T-helper 2 cell treated with Interferon-gamma antibody and Interleukin-4, amounts not matched to agents 5 μg/mL and 100 μg/mL, for 36 hours (primary cell): ENCODE measurements at regions not wholly inside any gene's neighbourhood (a gene's known extent, or its start where the extent isn't known, plus 50 kb on each side); places are given as distances from the start of the nearest gene placed in this dataset.
"Not testable (repeated sequence)": the region's sequence is repeated elsewhere in the genome, so short reads cannot be mapped to it uniquely, and the experiment has no call there.

Experiments used
- DNase-seq: peaks from one replicate; pipeline ENCODE4 v3.0.0; 2021; ENCODE audit warnings: low spot score
- H3K27ac Mint-ChIP-seq: one replicate; pipeline ENCODE4 v1.8.0; 2021; ENCODE audit warnings: mild to moderate bottlenecking, mixed read lengths
- H3K27me3 Mint-ChIP-seq: one replicate; pipeline ENCODE4 v1.8.0; 2021; ENCODE audit warnings: low read depth, mixed read lengths
- H3K36me3 Mint-ChIP-seq: one replicate; pipeline ENCODE4 v1.8.0; 2021; ENCODE audit warnings: low read depth, mixed read lengths
- H3K4me1 Mint-ChIP-seq: one replicate; pipeline ENCODE4 v1.8.0; 2021; ENCODE audit warnings: low read depth, mixed read lengths
- H3K4me3 Mint-ChIP-seq: one replicate; pipeline ENCODE4 v1.8.0; 2022; ENCODE audit warnings: mild to moderate bottlenecking, moderate library complexity, mixed read lengths
- H3K9me3 Mint-ChIP-seq: one replicate; pipeline ENCODE4 v1.8.0; 2021; ENCODE audit warnings: mixed read lengths

DNA sequence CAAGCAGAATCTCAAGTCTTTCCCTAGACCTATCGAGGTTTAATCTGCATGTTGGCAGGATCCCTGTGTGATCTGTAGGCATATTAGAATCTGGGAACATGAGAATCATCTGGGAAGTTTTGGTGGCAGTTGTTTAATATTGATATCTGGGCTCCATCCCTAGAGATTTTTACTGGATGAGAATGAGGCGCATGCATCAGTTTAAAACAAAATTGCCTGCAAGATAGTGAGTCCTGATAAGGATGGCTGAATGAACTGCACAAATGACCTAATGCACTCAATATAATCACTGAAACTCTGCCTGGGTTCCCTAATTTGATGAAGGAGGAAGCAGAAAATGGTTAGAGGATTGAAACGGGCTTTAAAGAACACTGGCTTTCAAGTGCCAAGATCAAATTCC lies 218.0 kb downstream of the FGFR2 start:
- no peaks in the 10 kb centered on the region for H3K36me3 Mint-ChIP-seq
- H3K4me1 Mint-ChIP-seq = no peaks in the 10 kb centered on the region
- DNase-seq = no peak
- peaks cover 9% of the 10 kb centered on the region for H3K9me3 Mint-ChIP-seq
- no peaks in the 10 kb centered on the region for H3K27me3 Mint-ChIP-seq
- no peak overlapping the region for H3K4me3 Mint-ChIP-seq
- no peak overlapping the region for H3K27ac Mint-ChIP-seq

DNA sequence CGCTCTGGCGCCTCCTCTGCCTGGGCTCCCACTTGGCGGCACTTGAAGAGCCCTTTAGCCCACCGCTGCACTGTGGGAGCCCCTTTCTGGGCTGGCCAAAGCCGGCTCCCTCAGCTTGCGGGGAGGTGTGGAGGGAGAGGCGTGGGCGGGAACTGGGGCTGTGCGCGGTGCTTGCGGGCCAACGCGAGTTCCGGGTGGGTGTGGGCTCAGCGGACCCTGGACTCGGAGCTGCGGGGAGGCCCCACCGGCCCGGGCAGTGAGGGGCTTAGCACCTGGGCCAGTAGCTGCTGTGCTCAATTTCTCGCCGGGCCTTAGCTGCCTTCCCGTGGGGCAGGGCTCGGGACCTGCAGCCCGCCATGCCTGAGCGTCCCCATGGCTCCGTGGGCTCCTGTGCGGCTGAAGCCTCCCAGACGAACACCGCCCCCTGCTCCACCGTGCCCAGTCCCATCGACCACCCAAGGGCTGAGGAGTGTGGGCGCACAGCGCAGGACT lies 216.2 kb downstream of the FGFR2 start:
- DNase-seq, H3K36me3 Mint-ChIP-seq, H3K9me3 Mint-ChIP-seq, H3K27me3 Mint-ChIP-seq, H3K4me3 Mint-ChIP-seq, H3K4me1 Mint-ChIP-seq, H3K27ac Mint-ChIP-seq: not testable (repeated sequence)

DNA sequence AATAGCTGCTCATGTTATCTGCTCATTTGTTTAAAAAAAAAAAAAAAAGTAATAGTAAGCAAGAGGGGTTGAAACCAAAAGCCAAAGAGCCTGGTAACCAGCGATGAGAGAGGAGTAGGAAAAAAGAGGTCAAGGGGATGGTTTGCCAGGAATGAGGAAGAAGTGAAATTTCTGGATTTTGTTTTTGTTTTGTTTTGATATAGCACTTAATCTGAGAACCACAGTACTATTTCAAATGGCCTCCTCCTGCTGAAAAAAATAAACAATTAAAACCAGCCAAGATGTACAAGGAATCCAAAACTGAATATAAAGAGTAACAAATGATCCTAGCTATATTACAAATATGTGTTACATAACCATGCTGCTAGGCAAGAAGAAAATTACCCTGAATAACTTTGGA lies 213.1 kb downstream of the FGFR2 start:
- no peak overlapping the region for H3K4me3 Mint-ChIP-seq
- DNase-seq = no peak
- no peaks in the 10 kb centered on the region for H3K27me3 Mint-ChIP-seq
- no peak overlapping the region for H3K27ac Mint-ChIP-seq
- H3K9me3 Mint-ChIP-seq = peaks cover 9% of the 10 kb centered on the region
- no peaks in the 10 kb centered on the region for H3K36me3 Mint-ChIP-seq
- no peaks in the 10 kb centered on the region for H3K4me1 Mint-ChIP-seq

DNA sequence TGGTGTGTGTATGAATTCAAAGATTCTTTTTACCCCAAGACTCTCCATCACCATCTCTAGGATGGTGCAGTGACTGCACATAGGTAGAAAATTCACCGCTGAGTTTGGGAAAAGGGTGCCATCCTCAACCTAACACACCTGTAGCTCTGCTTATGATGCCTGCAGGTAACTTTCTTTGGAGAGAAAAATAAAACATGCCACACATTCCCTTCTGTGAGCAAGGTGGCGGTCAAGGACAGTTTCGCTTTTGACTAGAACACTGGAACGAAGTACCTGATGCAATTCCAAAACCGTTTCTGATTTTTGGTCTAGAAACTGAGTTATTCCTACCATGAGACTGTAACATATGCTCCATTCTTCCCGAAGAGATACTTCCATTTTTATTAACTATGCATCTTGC lies 205.6 kb downstream of the FGFR2 start:
- DNase-seq = no peak
- Mint-ChIP-seq H3K36me3 (no peaks in the 10 kb centered on the region), H3K4me3 (no peak overlapping the region), H3K9me3 (no peaks in the 10 kb centered on the region), H3K27me3 (no peaks in the 10 kb centered on the region), H3K27ac (no peak overlapping the region), H3K4me1 (no peaks in the 10 kb centered on the region)

DNA sequence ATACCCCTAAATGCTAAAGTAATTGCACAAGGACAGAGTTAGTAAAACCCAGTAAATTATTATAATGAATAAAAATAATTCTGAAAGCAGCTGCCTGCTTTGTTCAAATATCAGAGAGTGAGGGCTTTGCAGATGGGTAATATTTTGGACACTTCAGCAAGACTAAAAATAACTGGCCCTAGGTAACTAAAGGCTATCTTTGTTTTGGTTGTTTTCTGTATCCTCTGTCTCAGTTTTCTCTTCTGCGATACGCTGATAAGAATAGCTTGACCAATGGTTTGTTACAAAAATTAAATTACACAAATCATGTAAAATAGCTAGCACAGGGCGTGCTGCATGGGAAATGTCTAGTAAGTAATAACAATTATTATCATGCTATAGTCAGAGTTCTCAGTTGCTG lies 204.7 kb downstream of the FGFR2 start:
- Mint-ChIP-seq H3K36me3 (no peaks in the 10 kb centered on the region), H3K27me3 (no peaks in the 10 kb centered on the region), H3K9me3 (no peaks in the 10 kb centered on the region), H3K4me1 (no peaks in the 10 kb centered on the region), H3K4me3 (no peak overlapping the region), H3K27ac (no peak overlapping the region)
- no peak for DNase-seq

DNA sequence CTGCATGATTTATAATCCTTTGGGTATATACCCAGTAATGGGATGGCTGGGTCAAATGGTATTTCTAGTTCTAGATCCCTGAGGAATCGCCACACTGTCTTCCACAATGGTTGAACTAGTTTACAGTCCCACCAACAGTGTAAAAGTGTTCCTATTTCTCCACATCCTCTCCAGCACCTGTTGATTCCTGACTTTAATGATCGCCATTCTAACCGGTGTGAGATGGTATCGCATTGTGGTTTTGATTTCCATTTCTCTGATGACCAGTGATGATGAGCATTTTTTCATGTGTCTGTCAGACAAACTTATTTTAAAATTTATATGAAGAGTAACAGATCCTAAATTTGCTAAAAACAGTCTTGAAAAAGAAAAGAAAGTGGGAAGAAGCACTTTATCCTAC lies 197.7 kb downstream of the FGFR2 start:
- H3K4me1 Mint-ChIP-seq, H3K36me3 Mint-ChIP-seq, H3K27me3 Mint-ChIP-seq, H3K9me3 Mint-ChIP-seq, H3K4me3 Mint-ChIP-seq, DNase-seq, H3K27ac Mint-ChIP-seq: not testable (repeated sequence)

DNA sequence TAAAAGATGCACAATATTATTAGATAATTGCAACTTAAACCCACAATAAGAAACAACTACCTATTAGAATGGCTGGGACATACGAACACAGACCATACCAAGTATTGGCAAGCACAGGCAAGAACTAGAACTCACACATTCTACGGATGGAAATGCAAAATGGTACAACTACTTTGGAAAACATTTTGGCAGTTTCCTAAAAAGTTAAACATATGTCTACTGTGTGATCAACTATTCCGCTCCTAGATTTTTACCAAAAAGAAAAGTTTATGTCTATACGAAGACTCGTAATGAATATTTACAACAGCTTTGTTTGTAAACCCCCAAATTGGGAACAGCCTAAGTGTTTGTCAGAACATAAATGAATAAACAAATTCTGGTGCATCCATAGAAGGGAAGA lies 194.7 kb downstream of the FGFR2 start:
- Mint-ChIP-seq H3K36me3 (no peaks in the 10 kb centered on the region), H3K4me1 (no peaks in the 10 kb centered on the region), H3K4me3 (no peak overlapping the region), H3K27me3 (no peaks in the 10 kb centered on the region), H3K27ac (no peak overlapping the region), H3K9me3 (no peaks in the 10 kb centered on the region)
- no peak for DNase-seq

DNA sequence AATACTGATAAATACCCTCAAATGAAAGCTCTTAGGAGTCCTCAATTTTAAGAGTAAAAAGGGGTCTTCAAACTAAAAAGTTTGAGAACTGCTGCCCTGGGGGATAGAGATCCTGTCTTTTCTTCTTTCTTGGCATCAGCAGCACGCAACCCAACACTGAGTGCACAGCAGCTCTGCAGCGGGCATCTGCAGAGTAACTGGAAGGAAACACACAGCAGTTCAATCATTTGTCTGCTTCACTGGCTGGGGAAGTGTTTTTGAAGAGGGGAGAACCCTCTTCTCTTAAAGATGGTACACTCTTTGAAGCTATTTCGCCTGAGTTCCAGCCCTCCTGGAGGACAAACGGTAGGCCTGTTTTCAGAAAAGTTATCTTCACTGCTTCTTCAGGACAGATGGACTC lies 193.6 kb downstream of the FGFR2 start:
- Mint-ChIP-seq H3K4me1 (no peaks in the 10 kb centered on the region), H3K27ac (no peak overlapping the region), H3K36me3 (no peaks in the 10 kb centered on the region), H3K9me3 (no peaks in the 10 kb centered on the region), H3K4me3 (no peak overlapping the region), H3K27me3 (no peaks in the 10 kb centered on the region)
- DNase-seq = no peak

DNA sequence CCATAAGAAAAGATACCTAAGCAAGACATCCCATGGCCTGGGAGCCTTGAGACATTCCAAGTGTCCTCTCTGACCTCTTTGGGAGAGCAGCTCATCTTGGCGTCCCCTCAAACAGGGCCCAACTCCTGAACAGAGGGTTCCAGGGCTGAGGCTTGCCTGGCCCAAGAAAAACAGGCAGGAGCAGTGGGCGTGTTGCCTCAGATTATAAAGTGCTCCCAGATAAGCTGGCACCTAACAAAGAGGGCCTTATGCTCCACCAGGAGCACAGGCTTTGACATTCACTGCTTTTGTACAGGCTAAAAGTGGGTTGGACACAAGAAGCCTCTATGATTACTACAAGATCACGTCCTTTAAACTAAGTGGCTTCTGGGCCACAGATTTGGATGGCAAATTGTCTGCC lies 193.1 kb downstream of the FGFR2 start:
- DNase-seq = no peak
- Mint-ChIP-seq H3K36me3 (no peaks in the 10 kb centered on the region), H3K9me3 (no peaks in the 10 kb centered on the region), H3K27me3 (no peaks in the 10 kb centered on the region), H3K4me3 (no peak overlapping the region), H3K4me1 (no peaks in the 10 kb centered on the region), H3K27ac (no peak overlapping the region)

DNA sequence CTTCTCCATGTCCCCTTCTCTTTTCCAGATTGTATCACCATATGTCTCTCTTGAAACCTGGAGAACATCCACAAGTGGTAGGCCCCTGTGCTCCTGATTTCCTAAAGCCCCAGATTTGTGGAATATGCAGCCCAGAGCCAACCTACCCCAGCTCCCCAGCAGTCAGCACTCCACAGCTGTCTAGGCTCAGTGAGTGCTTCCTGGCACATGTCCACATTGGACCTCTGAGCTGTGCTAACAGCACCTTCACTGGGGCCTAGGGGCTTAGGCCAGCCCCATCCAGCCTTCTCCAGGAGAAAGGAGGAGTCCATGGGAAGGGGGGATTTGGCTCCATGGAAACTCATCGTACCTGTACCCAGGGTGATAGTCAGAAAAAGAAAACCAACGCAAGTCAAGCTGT lies 192.7 kb downstream of the FGFR2 start:
- DNase-seq = no peak
- H3K27me3 Mint-ChIP-seq = no peaks in the 10 kb centered on the region
- no peaks in the 10 kb centered on the region for H3K9me3 Mint-ChIP-seq
- H3K27ac Mint-ChIP-seq = no peak overlapping the region
- no peaks in the 10 kb centered on the region for H3K4me1 Mint-ChIP-seq
- no peaks in the 10 kb centered on the region for H3K36me3 Mint-ChIP-seq
- no peak overlapping the region for H3K4me3 Mint-ChIP-seq

DNA sequence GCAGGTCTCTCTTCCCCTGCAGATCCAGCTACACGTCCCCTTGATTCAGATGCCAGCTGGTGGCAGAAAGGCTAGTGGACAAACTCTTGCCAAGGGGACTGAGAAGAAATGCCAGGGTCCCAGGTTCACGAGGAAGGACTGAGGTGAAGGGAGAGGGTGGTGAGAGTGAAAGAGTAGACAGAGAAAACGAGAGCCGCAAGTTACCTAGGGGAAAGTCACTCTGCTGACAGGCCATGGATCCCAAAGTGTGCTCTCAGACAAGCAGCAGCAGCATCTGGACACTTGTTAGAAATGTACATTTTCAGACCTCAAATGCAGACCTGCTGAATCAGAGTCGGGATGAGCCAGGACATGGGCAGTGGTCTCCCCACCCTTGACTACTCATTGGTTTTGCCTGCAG lies 192.3 kb downstream of the FGFR2 start:
- DNase-seq = no peak
- no peak overlapping the region for H3K27ac Mint-ChIP-seq
- H3K4me3 Mint-ChIP-seq = no peak overlapping the region
- no peaks in the 10 kb centered on the region for H3K4me1 Mint-ChIP-seq
- no peaks in the 10 kb centered on the region for H3K36me3 Mint-ChIP-seq
- H3K9me3 Mint-ChIP-seq = no peaks in the 10 kb centered on the region
- no peaks in the 10 kb centered on the region for H3K27me3 Mint-ChIP-seq

DNA sequence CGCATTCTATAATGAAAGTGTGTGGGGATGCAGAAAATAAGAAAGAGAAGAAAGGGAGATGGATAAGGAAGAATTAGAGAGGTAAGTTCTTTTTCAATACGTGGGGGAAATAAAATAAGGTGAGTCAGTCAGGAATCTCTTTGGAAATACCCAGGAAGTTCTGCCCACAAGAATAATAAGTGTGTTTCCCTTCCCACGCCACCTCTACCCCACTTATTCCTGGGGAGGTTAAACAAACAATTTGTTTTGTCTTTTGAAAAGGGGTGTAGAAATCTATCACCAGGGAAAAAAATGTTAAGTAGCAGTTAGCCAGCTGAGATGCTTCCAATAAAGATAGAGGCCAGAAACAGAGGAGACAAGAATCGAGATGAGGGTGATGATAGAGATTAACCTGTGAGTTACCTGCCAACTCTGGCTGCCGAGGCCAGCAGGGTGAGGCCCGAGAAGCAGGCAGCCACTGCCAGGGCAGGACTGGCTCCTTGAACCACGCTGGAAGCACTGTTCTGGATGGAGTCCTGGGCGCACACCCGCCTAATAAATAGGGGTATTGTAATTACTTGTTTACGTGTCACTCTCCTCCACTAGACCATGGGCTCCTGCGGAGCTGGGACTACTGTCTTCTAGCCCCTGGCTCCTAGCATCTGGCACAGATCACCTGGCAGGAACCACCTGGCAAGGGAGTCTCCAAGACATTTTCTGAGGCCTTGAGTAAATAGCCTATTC lies 191.3 kb downstream of the FGFR2 start:
- Mint-ChIP-seq H3K36me3 (no peaks in the 10 kb centered on the region), H3K27ac (no peak overlapping the region), H3K27me3 (no peaks in the 10 kb centered on the region), H3K9me3 (no peaks in the 10 kb centered on the region), H3K4me1 (no peaks in the 10 kb centered on the region), H3K4me3 (no peak overlapping the region)
- no peak for DNase-seq

DNA sequence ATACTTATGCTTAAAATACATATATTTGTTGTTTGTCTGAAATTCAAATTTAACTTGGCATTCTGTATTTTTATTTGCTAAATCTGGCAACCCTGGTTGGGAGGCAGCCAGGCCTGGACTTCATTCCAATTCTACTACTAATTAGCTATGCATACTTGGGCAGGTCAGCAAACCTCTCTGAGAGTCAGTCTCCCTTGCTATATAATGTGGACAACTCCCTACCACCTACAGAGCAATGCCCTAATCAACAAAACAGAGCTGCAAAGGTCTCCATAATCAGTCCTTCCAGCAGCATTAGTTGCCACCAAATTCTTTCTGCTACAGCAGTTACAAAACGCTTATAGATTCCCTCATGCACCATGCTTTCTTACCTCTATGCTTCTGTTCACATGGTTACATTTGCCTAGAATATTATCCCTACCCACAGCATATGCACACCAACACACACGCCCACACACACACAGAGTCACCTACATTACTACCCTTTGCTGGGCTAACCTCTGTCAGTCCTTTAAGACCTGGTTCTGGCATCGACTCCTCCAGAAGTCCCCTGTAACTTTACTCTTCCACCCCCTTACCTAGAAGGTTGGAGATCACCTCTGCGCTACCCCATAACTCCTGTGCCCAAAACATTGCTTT lies 188.7 kb downstream of the FGFR2 start:
- H3K27ac Mint-ChIP-seq = no peak overlapping the region
- H3K27me3 Mint-ChIP-seq = no peaks in the 10 kb centered on the region
- no peaks in the 10 kb centered on the region for H3K36me3 Mint-ChIP-seq
- no peak overlapping the region for H3K4me3 Mint-ChIP-seq
- H3K4me1 Mint-ChIP-seq = no peaks in the 10 kb centered on the region
- no peaks in the 10 kb centered on the region for H3K9me3 Mint-ChIP-seq
- DNase-seq = no peak

DNA sequence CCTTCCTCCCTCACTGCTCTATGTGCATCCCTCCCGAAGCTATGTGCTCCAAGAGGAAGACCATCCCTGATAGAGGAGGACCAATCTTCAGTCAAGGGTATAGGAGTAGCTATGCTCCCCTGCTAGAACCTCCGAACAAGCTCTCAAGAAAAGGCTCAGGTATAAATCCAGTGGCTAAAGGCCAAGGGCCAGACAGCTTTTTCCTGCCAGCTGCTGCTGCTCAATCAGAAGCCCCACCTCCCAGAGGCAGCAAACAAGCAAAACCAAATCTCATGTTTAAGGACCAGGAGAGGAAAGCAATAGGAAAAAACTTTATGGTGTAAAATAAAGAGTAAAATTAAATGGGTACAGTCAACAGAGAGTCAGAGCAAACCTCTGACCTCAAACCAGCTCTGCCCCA lies 187.2 kb downstream of the FGFR2 start:
- Mint-ChIP-seq H3K4me3 (no peak overlapping the region), H3K27me3 (no peaks in the 10 kb centered on the region), H3K9me3 (no peaks in the 10 kb centered on the region), H3K36me3 (no peaks in the 10 kb centered on the region), H3K4me1 (no peaks in the 10 kb centered on the region), H3K27ac (no peak overlapping the region)
- DNase-seq = no peak

DNA sequence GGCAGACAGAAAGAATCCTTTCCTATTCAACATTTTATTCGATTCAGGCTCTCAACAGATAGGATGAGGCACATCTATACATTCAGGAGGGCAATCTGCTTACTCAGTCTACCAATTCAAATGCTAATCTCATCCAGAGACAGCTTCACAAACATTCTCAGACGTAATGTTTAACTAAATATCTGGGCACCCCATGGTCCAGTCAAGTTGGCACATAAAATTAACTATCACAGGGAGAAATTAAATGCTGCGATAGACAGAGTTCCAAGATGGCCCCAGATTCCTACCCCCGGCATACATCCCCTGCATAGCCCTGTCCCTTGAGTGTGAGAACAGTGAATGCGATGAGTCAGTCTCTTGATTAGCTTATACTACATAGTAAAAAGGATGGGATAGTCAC lies 184.3 kb downstream of the FGFR2 start:
- Mint-ChIP-seq H3K4me3 (no peak overlapping the region), H3K4me1 (no peaks in the 10 kb centered on the region), H3K36me3 (no peaks in the 10 kb centered on the region), H3K27ac (no peak overlapping the region), H3K9me3 (no peaks in the 10 kb centered on the region), H3K27me3 (no peaks in the 10 kb centered on the region)
- no peak for DNase-seq
